ENCODE measurements at regions not wholly inside any gene's neighbourhood (a gene's known extent, or its start where the extent isn't known, plus 50 kb on each side); places are given as distances from the start of the nearest gene placed in this dataset.

DNA sequence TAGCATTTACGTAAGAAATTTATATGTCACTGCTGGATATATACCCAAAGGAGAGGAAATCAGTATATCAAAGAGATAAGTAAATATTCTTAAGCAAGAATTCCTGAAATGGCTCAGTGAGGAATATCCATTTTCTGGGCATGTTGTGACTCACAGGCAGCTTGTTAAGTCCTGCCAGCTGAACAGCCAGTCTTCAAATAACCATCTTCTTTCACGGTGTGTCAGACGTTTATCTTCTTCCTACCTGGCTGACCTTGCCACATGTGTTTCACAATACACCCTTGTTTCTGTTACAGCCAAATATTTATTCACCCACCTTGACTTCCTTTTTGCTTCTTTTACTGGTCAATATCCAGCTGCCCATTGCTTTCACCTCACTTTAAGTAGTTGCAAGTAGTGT is 648.1 kb downstream of the ANKRD7 start:
- H3K4me1 ChIP-seq (ENCODE audit: control insufficient read depth, insufficient read depth, low read depth, low read length) = no peaks in the 10 kb centered on the region
- DNase-seq = peak; percentile 14
- no peak overlapping the region for H2AFZ ChIP-seq (ENCODE audit: low read depth, low read length)
- no peak overlapping the region for H3K23ac ChIP-seq (ENCODE audit: low read length in 2 of 2)
- no peak overlapping the region for H2AK5ac ChIP-seq (ENCODE audit: low read length, severe bottlenecking)
- H2BK15ac ChIP-seq (ENCODE audit: low read depth, poor library complexity, severe bottlenecking) = no peak overlapping the region
- H3K27ac ChIP-seq (ENCODE audit: low read length, poor library complexity, severe bottlenecking) = no peak overlapping the region
- no peaks in the 10 kb centered on the region for H3K36me3 ChIP-seq (ENCODE audit: control insufficient read depth in 1 of 2, insufficient read depth in 2 of 2, low read depth in 1 of 2, low read length in 2 of 2)
- no peak overlapping the region for H2BK12ac ChIP-seq (ENCODE audit: low read length in 2 of 2)
- no peak overlapping the region for H3K14ac ChIP-seq (ENCODE audit: low read length in 2 of 2)
- H3K4ac ChIP-seq (ENCODE audit: low read depth in 1 of 2, low read length in 2 of 2) = no peak overlapping the region
- H3K9me3 ChIP-seq (ENCODE audit: control insufficient read depth, low read length) = no peaks in the 10 kb centered on the region
- H3K27me3 ChIP-seq (ENCODE audit: control insufficient read depth in 1 of 2, insufficient read depth in 1 of 2, low read length in 2 of 2) = no peaks in the 10 kb centered on the region
- no peak overlapping the region for H4K91ac ChIP-seq (ENCODE audit: low read length)
- no peak overlapping the region for H3K4me2 ChIP-seq (ENCODE audit: low read length, poor library complexity, severe bottlenecking)
- 74% methylated on average over 2 of the region's 3 CpGs for WGBS
- H3K79me1 ChIP-seq (replicated peaks; ENCODE audit: low read length, poor library complexity, severe bottlenecking) = no peaks in the 10 kb centered on the region
- H3K4me3 ChIP-seq (ENCODE audit: insufficient read depth in 1 of 2, low read depth in 1 of 2, low read length in 2 of 2) = no peak overlapping the region
- no peak overlapping the region for H2BK5ac ChIP-seq (ENCODE audit: low read depth, low read length, poor library complexity, severe bottlenecking)
- no peak overlapping the region for H3K9ac ChIP-seq (ENCODE audit: low read length)
- H2BK120ac ChIP-seq (ENCODE audit: low read depth, low read length) = no peak overlapping the region
- no peak overlapping the region for H4K8ac ChIP-seq (ENCODE audit: low read length)
- no peak overlapping the region for H3K18ac ChIP-seq (ENCODE audit: low read depth in 1 of 2, low read length in 2 of 2)

- no peak overlapping the region for H4K91ac ChIP-seq (ENCODE audit: low read length)
- H3K14ac ChIP-seq (ENCODE audit: low read length in 2 of 2) = no peak overlapping the region
- H3K27ac ChIP-seq (ENCODE audit: low read length, poor library complexity, severe bottlenecking) = no peak overlapping the region
- H3K4me3 ChIP-seq (ENCODE audit: insufficient read depth in 1 of 2, low read depth in 1 of 2, low read length in 2 of 2) = no peak overlapping the region
- no peak overlapping the region for H2BK15ac ChIP-seq (ENCODE audit: low read depth, poor library complexity, severe bottlenecking)
- no peak for DNase-seq
- H3K4me2 ChIP-seq (ENCODE audit: low read length, poor library complexity, severe bottlenecking) = no peak overlapping the region
- 100% methylated on average over 1 of the region's 2 CpGs for WGBS
- no peaks in the 10 kb centered on the region for H3K9me3 ChIP-seq (ENCODE audit: control insufficient read depth, low read length)
- H3K23ac ChIP-seq (ENCODE audit: low read length in 2 of 2) = no peak overlapping the region
- H3K18ac ChIP-seq (ENCODE audit: low read depth in 1 of 2, low read length in 2 of 2) = no peak overlapping the region
- no peaks in the 10 kb centered on the region for H3K4me1 ChIP-seq (ENCODE audit: control insufficient read depth, insufficient read depth, low read depth, low read length)
- H2BK12ac ChIP-seq (ENCODE audit: low read length in 2 of 2) = no peak overlapping the region
- H3K4ac ChIP-seq (ENCODE audit: low read depth in 1 of 2, low read length in 2 of 2) = no peak overlapping the region
- no peak overlapping the region for H2BK120ac ChIP-seq (ENCODE audit: low read depth, low read length)
- H3K36me3 ChIP-seq (ENCODE audit: control insufficient read depth in 1 of 2, insufficient read depth in 2 of 2, low read depth in 1 of 2, low read length in 2 of 2) = no peaks in the 10 kb centered on the region
- no peak overlapping the region for H3K9ac ChIP-seq (ENCODE audit: low read length)
- no peak overlapping the region for H4K8ac ChIP-seq (ENCODE audit: low read length)
- no peak overlapping the region for H2AK5ac ChIP-seq (ENCODE audit: low read length, severe bottlenecking)
- H2BK5ac ChIP-seq (ENCODE audit: low read depth, low read length, poor library complexity, severe bottlenecking) = no peak overlapping the region
- H3K79me1 ChIP-seq (replicated peaks; ENCODE audit: low read length, poor library complexity, severe bottlenecking) = no peaks in the 10 kb centered on the region
- H2AFZ ChIP-seq (ENCODE audit: low read depth, low read length) = no peak overlapping the region
- no peaks in the 10 kb centered on the region for H3K27me3 ChIP-seq (ENCODE audit: control insufficient read depth in 1 of 2, insufficient read depth in 1 of 2, low read length in 2 of 2)
Observed at GRCh38 chr7:118877187-118877586, 652.7 kb downstream of the ANKRD7 start.

GRCh38 chr7:118878336-118878735 is 653.8 kb downstream of the ANKRD7 start:
- Histone ChIP-seq H3K36me3 (ENCODE audit: control insufficient read depth in 1 of 2, insufficient read depth in 2 of 2, low read depth in 1 of 2, low read length in 2 of 2) (no peaks in the 10 kb centered on the region), H3K4ac (ENCODE audit: low read depth in 1 of 2, low read length in 2 of 2) (no peak overlapping the region), H3K27ac (ENCODE audit: low read length, poor library complexity, severe bottlenecking) (no peak overlapping the region), H2BK15ac (ENCODE audit: low read depth, poor library complexity, severe bottlenecking) (no peak overlapping the region), H3K4me2 (ENCODE audit: low read length, poor library complexity, severe bottlenecking) (no peak overlapping the region), H3K9ac (ENCODE audit: low read length) (no peak overlapping the region), H4K8ac (ENCODE audit: low read length) (no peak overlapping the region), H3K18ac (ENCODE audit: low read depth in 1 of 2, low read length in 2 of 2) (no peak overlapping the region), H2AFZ (ENCODE audit: low read depth, low read length) (no peak overlapping the region), H3K23ac (ENCODE audit: low read length in 2 of 2) (no peak overlapping the region), H2BK12ac (ENCODE audit: low read length in 2 of 2) (no peak overlapping the region), H2BK5ac (ENCODE audit: low read depth, low read length, poor library complexity, severe bottlenecking) (no peak overlapping the region), H3K79me1 (replicated peaks; ENCODE audit: low read length, poor library complexity, severe bottlenecking) (no peaks in the 10 kb centered on the region), H3K4me1 (ENCODE audit: control insufficient read depth, insufficient read depth, low read depth, low read length) (no peaks in the 10 kb centered on the region), H2BK120ac (ENCODE audit: low read depth, low read length) (no peak overlapping the region), H4K91ac (ENCODE audit: low read length) (no peak overlapping the region), H2AK5ac (ENCODE audit: low read length, severe bottlenecking) (no peak overlapping the region), H3K27me3 (ENCODE audit: control insufficient read depth in 1 of 2, insufficient read depth in 1 of 2, low read length in 2 of 2) (no peaks in the 10 kb centered on the region), H3K4me3 (ENCODE audit: insufficient read depth in 1 of 2, low read depth in 1 of 2, low read length in 2 of 2) (no peak overlapping the region), H3K9me3 (ENCODE audit: control insufficient read depth, low read length) (no peaks in the 10 kb centered on the region), H3K14ac (ENCODE audit: low read length in 2 of 2) (no peak overlapping the region)
- no peak for DNase-seq

DNA sequence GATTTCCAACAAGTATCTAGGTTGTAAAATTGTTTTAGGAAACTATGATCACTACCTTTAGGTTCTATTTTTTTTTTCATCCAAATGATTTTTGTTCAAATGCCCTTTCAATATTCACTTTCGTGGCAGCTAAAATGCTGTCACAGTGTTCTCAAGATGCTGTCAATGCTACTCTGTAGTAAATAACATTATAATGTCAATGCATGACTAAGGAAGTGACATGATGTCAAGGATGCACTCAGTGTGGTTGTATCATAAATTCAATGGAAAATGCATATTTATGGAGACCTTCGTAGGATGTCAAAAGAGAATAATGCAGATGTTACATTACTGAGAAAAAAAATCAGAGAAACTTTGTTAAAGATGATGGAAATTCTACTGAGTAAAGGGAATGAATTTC is 673.8 kb downstream of the ANKRD7 start:
- Histone ChIP-seq H3K18ac (ENCODE audit: low read depth in 1 of 2, low read length in 2 of 2) (no peak overlapping the region), H2BK12ac (ENCODE audit: low read length in 2 of 2) (no peak overlapping the region), H2AK5ac (ENCODE audit: low read length, severe bottlenecking) (no peak overlapping the region), H4K91ac (ENCODE audit: low read length) (no peak overlapping the region), H3K4ac (ENCODE audit: low read depth in 1 of 2, low read length in 2 of 2) (no peak overlapping the region), H3K36me3 (ENCODE audit: control insufficient read depth in 1 of 2, insufficient read depth in 2 of 2, low read depth in 1 of 2, low read length in 2 of 2) (no peaks in the 10 kb centered on the region), H3K4me1 (ENCODE audit: control insufficient read depth, insufficient read depth, low read depth, low read length) (no peaks in the 10 kb centered on the region), H2BK15ac (ENCODE audit: low read depth, poor library complexity, severe bottlenecking) (no peak overlapping the region), H3K14ac (ENCODE audit: low read length in 2 of 2) (no peak overlapping the region), H2AFZ (ENCODE audit: low read depth, low read length) (no peak overlapping the region), H3K79me1 (replicated peaks; ENCODE audit: low read length, poor library complexity, severe bottlenecking) (no peaks in the 10 kb centered on the region), H2BK120ac (ENCODE audit: low read depth, low read length) (no peak overlapping the region), H3K9me3 (ENCODE audit: control insufficient read depth, low read length) (no peaks in the 10 kb centered on the region), H2BK5ac (ENCODE audit: low read depth, low read length, poor library complexity, severe bottlenecking) (no peak overlapping the region), H3K27me3 (ENCODE audit: control insufficient read depth in 1 of 2, insufficient read depth in 1 of 2, low read length in 2 of 2) (no peaks in the 10 kb centered on the region), H3K4me3 (ENCODE audit: insufficient read depth in 1 of 2, low read depth in 1 of 2, low read length in 2 of 2) (no peak overlapping the region), H3K4me2 (ENCODE audit: low read length, poor library complexity, severe bottlenecking) (no peak overlapping the region), H4K8ac (ENCODE audit: low read length) (no peak overlapping the region), H3K27ac (ENCODE audit: low read length, poor library complexity, severe bottlenecking) (no peak overlapping the region), H3K9ac (ENCODE audit: low read length) (no peak overlapping the region), H3K23ac (ENCODE audit: low read length in 2 of 2) (no peak overlapping the region)
- no peak for DNase-seq
- 89% methylated on average over 2 of the region's 2 CpGs for WGBS

Measured in mesenchymal stem cell (in vitro differentiated cells and primary cell).